Esophagus mucosa (tissue), 1 donor: ENCODE measurements at regions not wholly inside any gene's neighbourhood (a gene's known extent, or its start where the extent isn't known, plus 50 kb on each side); places are given as distances from the start of the nearest gene placed in this dataset.
"Not testable (repeated sequence)": the region's sequence is repeated elsewhere in the genome, so short reads cannot be mapped to it uniquely, and the experiment has no call there.

Experiments used
- ATAC-seq: fragments of 200-7000 bp; cut with Tn5 transposase; one replicate; pipeline ENCODE4 v1.9.1; 2020
- donor health status: DM: yes; HTN: yes; CAD: no.

- ATAC-seq = no peak
Observed at GRCh38 chr5:1748271-1748670, 51.4 kb downstream of the MRPL36 start.

- ATAC-seq = no peak
Observed at GRCh38 chr5:1747803-1748085, 51.9 kb downstream of the MRPL36 start.

- no peak for ATAC-seq
Observed at GRCh38 chr5:1747079-1747802, 52.4 kb downstream of the MRPL36 start.

- ATAC-seq = no peak
Observed at GRCh38 chr5:1746371-1747078, 53.1 kb downstream of the MRPL36 start.

- ATAC-seq = no peak
Observed at GRCh38 chr5:1745796-1746370, 53.8 kb downstream of the MRPL36 start.

GRCh38 chr5:1745123-1745795 lies 54.4 kb downstream of the MRPL36 start:
- no peak for ATAC-seq

- ATAC-seq = no peak
Observed at GRCh38 chr5:1744393-1745122, 55.1 kb downstream of the MRPL36 start.

GRCh38 chr5:1743769-1744085 lies 55.9 kb downstream of the MRPL36 start:
- ATAC-seq = no peak

- no peak for ATAC-seq
Observed at GRCh38 chr5:1743061-1743768, 56.4 kb downstream of the MRPL36 start.

- peak; percentile 39 for ATAC-seq
Observed at GRCh38 chr5:1737790-1738405, 61.7 kb downstream of the MRPL36 start.

- ATAC-seq = no peak
Observed at GRCh38 chr5:1736889-1737711, 62.5 kb downstream of the MRPL36 start.

GRCh38 chr5:1736065-1736464 lies 63.6 kb downstream of the MRPL36 start:
- ATAC-seq = no peak

- no peak for ATAC-seq
Observed at GRCh38 chr5:1735320-1735970, 64.2 kb downstream of the MRPL36 start.

GRCh38 chr5:1734908-1735289 lies 64.7 kb downstream of the MRPL36 start:
- no peak for ATAC-seq

GRCh38 chr5:1734271-1734907 lies 65.2 kb downstream of the MRPL36 start:
- ATAC-seq = no peak

- no peak for ATAC-seq
Observed at GRCh38 chr5:1733369-1733768, 66.3 kb downstream of the MRPL36 start.

GRCh38 chr5:1732945-1733344 lies 66.7 kb downstream of the MRPL36 start:
- no peak for ATAC-seq

GRCh38 chr5:1732238-1732941 lies 67.2 kb downstream of the MRPL36 start:
- ATAC-seq = peak; percentile 37

GRCh38 chr5:1731855-1732237 lies 67.8 kb downstream of the MRPL36 start:
- not testable (repeated sequence) for ATAC-seq
